SU-DHL-6 (cell line): ENCODE measurements at regions not wholly inside any gene's neighbourhood (a gene's known extent, or its start where the extent isn't known, plus 50 kb on each side); places are given as distances from the start of the nearest gene placed in this dataset.

Experiments used
- H2AFZ ChIP-seq: fragments of 200-600 bp; sonication (generic); 2 replicates; pipeline ENCODE4 v1.6.1; 2014; ENCODE audit warnings: low read depth, mild to moderate bottlenecking, moderate library complexity, mixed read lengths, antibody characterized with exemption, low read length; ENCODE audit not compliant: severe bottlenecking
- H3F3A ChIP-seq: fragments of 200-600 bp; shearing (Covaris generic); 2 replicates; pipeline ENCODE4 v1.6.0; 2016; ENCODE audit warnings: antibody characterized with exemption, mild to moderate bottlenecking; ENCODE audit not compliant: insufficient read depth
- H3K27ac ChIP-seq: fragments of 200-600 bp; sonication (generic); 2 replicates; pipeline ENCODE4 v1.5.1; 2016; ENCODE audit warnings: low read depth, mild to moderate bottlenecking, low read length, moderate library complexity, mixed read lengths
- H3K27me3 ChIP-seq: fragments of 200-600 bp; sonication (generic), shearing (Covaris generic); 2 replicates; pipeline ENCODE4 v1.6.0; 2014; ENCODE audit warnings: mild to moderate bottlenecking, low read length
- H3K36me3 ChIP-seq: fragments of 200-600 bp; sonication (generic); 2 replicates; pipeline ENCODE4 v1.6.1; 2014; ENCODE audit warnings: mild to moderate bottlenecking, low read length, mixed read lengths
- H3K4me2 ChIP-seq: fragments of 300-600, 200-600 bp; shearing (Covaris generic), sonication (generic); 2 replicates; pipeline ENCODE4 v1.6.0; 2014; ENCODE audit warnings: low read length, low read depth, mild to moderate bottlenecking; ENCODE audit not compliant: poor library complexity, severe bottlenecking
- H3K4me3 ChIP-seq: fragments of 200-600 bp; sonication (generic); 2 replicates; pipeline ENCODE4 v1.5.1; 2014; ENCODE audit warnings: antibody characterized with exemption, low read length, mild to moderate bottlenecking, mixed read lengths; ENCODE audit not compliant: insufficient read depth, poor library complexity, severe bottlenecking
- H3K79me2 ChIP-seq: fragments of 200-600 bp; sonication (generic); 2 replicates; pipeline ENCODE4 v1.6.1; 2014; ENCODE audit warnings: mild to moderate bottlenecking, low read length, moderate library complexity; ENCODE audit not compliant: insufficient read depth
- H3K9ac ChIP-seq: fragments of 200-600 bp; sonication (generic); 2 replicates; pipeline ENCODE4 v1.7.0; 2014; ENCODE audit warnings: mild to moderate bottlenecking, low read length
- H3K9me2 ChIP-seq: fragments of 200-600 bp; sonication (generic); replicated peaks from 2 replicates; pipeline ENCODE4 v1.6.1; 2014; ENCODE audit warnings: low read length; ENCODE audit not compliant: insufficient read depth
- H3K9me3 ChIP-seq: fragments of 200-600 bp; sonication (generic); 2 replicates; pipeline ENCODE4 v1.6.1; 2014; ENCODE audit warnings: low read length, mixed read lengths; ENCODE audit not compliant: insufficient read depth
- H4K20me1 ChIP-seq: fragments of 200-600 bp; sonication (generic); 2 replicates; pipeline ENCODE4 v1.6.1; 2014; ENCODE audit warnings: low read depth, mild to moderate bottlenecking, antibody characterized with exemption, low read length, moderate library complexity, mixed read lengths
- CTCF ChIP-seq: fragments of 200-600 bp; sonication (generic); IDR thresholded peaks from one replicate; pipeline ENCODE4 v1.5.1; 2017; ENCODE audit warnings: antibody characterized with exemption, mild to moderate bottlenecking, low read length, moderate library complexity; ENCODE audit not compliant: insufficient read depth, poor library complexity, severe bottlenecking
- EZH2phosphoT487 ChIP-seq: fragments of 200-600 bp; sonication (generic), shearing (Covaris generic); conservative IDR thresholded peaks from 2 replicates; pipeline ENCODE4 v1.6.1; 2018; ENCODE audit warnings: mild to moderate bottlenecking, antibody characterized with exemption, low read length, moderate library complexity, mixed read lengths

- Histone ChIP-seq H3K4me3 (no peak overlapping the region), H3K79me2 (no peaks in the 10 kb centered on the region), H3K9ac (no peak overlapping the region), H3K36me3 (no peaks in the 10 kb centered on the region), H3K9me2 (no peaks in the 10 kb centered on the region), H3K4me2 (no peak overlapping the region), H4K20me1 (no peaks in the 10 kb centered on the region), H3K27ac (no peak overlapping the region), H3K27me3 (no peaks in the 10 kb centered on the region), H3F3A (no peaks in the 10 kb centered on the region), H3K9me3 (peaks cover 3% of the 10 kb centered on the region; the same call in 1 of the 2 replicates), H2AFZ (no peak overlapping the region)
- TF ChIP-seq EZH2phosphoT487: no peak
- TF ChIP-seq CTCF: no peak
These were observed 364.6 kb downstream of the NPR3 start for GRCh38 chr5:33075731-33076130.

GRCh38 chr5:33079548-33079947 lies 361.2 kb upstream of the TARS1 start:
- Histone ChIP-seq H3K79me2 (no peaks in the 10 kb centered on the region), H3K27me3 (no peaks in the 10 kb centered on the region), H3K9me2 (no peaks in the 10 kb centered on the region), H3K4me2 (no peak overlapping the region), H3K36me3 (no peaks in the 10 kb centered on the region), H3F3A (no peaks in the 10 kb centered on the region), H3K4me3 (no peak overlapping the region), H3K9ac (no peak overlapping the region), H4K20me1 (no peaks in the 10 kb centered on the region), H3K9me3 (peaks cover 3% of the 10 kb centered on the region; the same call in 1 of the 2 replicates), H2AFZ (no peak overlapping the region), H3K27ac (no peak overlapping the region)
- TF ChIP-seq EZH2phosphoT487 (no peak), CTCF (no peak)

- H2AFZ ChIP-seq: no peak overlapping the region
- H3F3A ChIP-seq: no peaks in the 10 kb centered on the region
- H3K79me2 ChIP-seq: no peaks in the 10 kb centered on the region
- H3K36me3 ChIP-seq: no peaks in the 10 kb centered on the region
- no peak overlapping the region for H3K4me3 ChIP-seq
- H3K9ac ChIP-seq: no peak overlapping the region
- H4K20me1 ChIP-seq: no peaks in the 10 kb centered on the region
- H3K27ac ChIP-seq: no peak overlapping the region
- H3K4me2 ChIP-seq: no peak overlapping the region
- no peaks in the 10 kb centered on the region for H3K9me2 ChIP-seq
- TF ChIP-seq EZH2phosphoT487 (no peak), CTCF (no peak)
- H3K9me3 ChIP-seq: peaks cover 3% of the 10 kb centered on the region; the same call in 1 of the 2 replicates
- H3K27me3 ChIP-seq: no peaks in the 10 kb centered on the region
These were observed 360.5 kb upstream of the TARS1 start for GRCh38 chr5:33080287-33080686.
